K562 (cell line): ENCODE measurements at regions not wholly inside any gene's neighbourhood (a gene's known extent, or its start where the extent isn't known, plus 50 kb on each side); places are given as distances from the start of the nearest gene placed in this dataset.

ENCODE experiments used
- ATAC-seq: fragments of 200-7000 bp; cut with Tn5 transposase; 3 replicates; pipeline ENCODE4 v1.9.1; 2020; ENCODE audit warnings: moderate library complexity
- BruUV-seq: library from RNA; stranded (reverse); fragments of 400-500 nt; replicated peaks from 2 replicates; lab custom pipeline; 2021; lab: Mats Ljungman, UMichigan
- CTCF ChIA-PET: fragments of 300-600 bp; formaldehyde crosslinking; extraction: SDS; loops from one replicate; lab custom pipeline; 2021; ENCODE audit warnings: low intra/inter-chr PET ratio; lab: Yijun Ruan, JAX
- POLR2A ChIA-PET: fragments of 300-600, 350-650 bp; sonication (Branson Sonifier 250); formaldehyde crosslinking; extraction: SDS; loops from one replicate; lab custom pipeline; 2021; ENCODE audit warnings: antibody characterized with exemption, inconsistent platforms; lab: Yijun Ruan, JAX
- DNase-seq, 4 experiments: peaks; one replicate each; pipeline versions ENCODE4 v3.0.0 to v3.0.0-alpha.2; 2011 to 2018; ENCODE audit warnings: low spot score in 3 of 4, mixed read lengths in 3 of 4; ENCODE audit errors: extremely low read depth in 1 of 4
- FAIRE-seq: peaks from 2 replicates; lab custom pipeline; 2011; peaks lifted over from hg19 to GRCh38; lab: Jason Lieb, UNC
- H2AFZ ChIP-seq: 2 replicates; pipeline ENCODE4 v1.6.0; 2011; ENCODE audit warnings: low read depth, low read length, control low read depth, inconsistent platforms
- H3K27ac ChIP-seq: fragments of 200-600 bp; 3 replicates; pipeline ENCODE4 v1.8.0; 2011; ENCODE audit warnings: low read depth, mild to moderate bottlenecking, control low read depth, inconsistent platforms, low read length, moderate library complexity, mixed read lengths; ENCODE audit errors: extremely low read depth
- H3K27me3 ChIP-seq, 2 experiments: fragments of 300-600 bp in 1 of 2; 2 replicates in 1 of 2; 3 replicates in 1 of 2; pipeline versions ENCODE4 v1.6.0 to v1.8.0; 2011; ENCODE audit warnings: inconsistent platforms in 2 of 2, low read length in 2 of 2, mild to moderate bottlenecking in 1 of 2, mixed read lengths in 1 of 2, moderate library complexity in 1 of 2; ENCODE audit not compliant: control insufficient read depth in 2 of 2, insufficient read depth in 2 of 2
- H3K36me3 ChIP-seq: fragments of 300-600 bp; 3 replicates; pipeline ENCODE4 v1.8.0; 2011; ENCODE audit warnings: mild to moderate bottlenecking, low read length, inconsistent platforms; ENCODE audit not compliant: control insufficient read depth, insufficient read depth
- H3K4me1 ChIP-seq, 2 experiments: fragments of 200-600 bp in 1 of 2; replicated peaks in 1 of 2; 2 replicates in 1 of 2; 3 replicates in 1 of 2; pipeline versions ENCODE4 v1.5.1 to v1.8.0; 2011; ENCODE audit warnings: inconsistent platforms in 2 of 2, low read length in 2 of 2, mild to moderate bottlenecking in 1 of 2, mixed read lengths in 1 of 2, moderate library complexity in 1 of 2; ENCODE audit not compliant: control insufficient read depth in 2 of 2, insufficient read depth in 2 of 2
- H3K4me2 ChIP-seq: 2 replicates; pipeline ENCODE4 v1.6.1; 2011; ENCODE audit warnings: low read length, control low read depth, inconsistent platforms, mixed read lengths; ENCODE audit not compliant: insufficient read depth
- H3K4me3 ChIP-seq: fragments of 200-600 bp; sonication (generic), shearing (Covaris generic); 2 replicates; pipeline ENCODE4 v1.5.1; 2016; ENCODE audit warnings: control low read depth, inconsistent platforms
- H3K79me2 ChIP-seq: fragments of 200-600 bp; 3 replicates; pipeline ENCODE4 v1.8.0; 2011; ENCODE audit warnings: low read length, inconsistent platforms; ENCODE audit not compliant: control insufficient read depth, insufficient read depth
- H3K9ac ChIP-seq, 2 experiments: 2 replicates each; pipeline versions ENCODE4 v1.6.0 to v1.6.1; 2011; ENCODE audit warnings: low read depth in 2 of 2, low read length in 2 of 2, control low read depth in 1 of 2, inconsistent platforms in 1 of 2, mild to moderate bottlenecking in 1 of 2, mixed read lengths in 1 of 2; ENCODE audit not compliant: insufficient read depth in 1 of 2
- H3K9me1 ChIP-seq: one replicate; pipeline ENCODE4 v1.6.0; 2011; ENCODE audit warnings: inconsistent platforms, mild to moderate bottlenecking, low read length, moderate library complexity; ENCODE audit not compliant: control insufficient read depth, insufficient read depth
- H3K9me3 ChIP-seq: replicated peaks from 2 replicates; pipeline ENCODE4 v1.5.1; 2011; ENCODE audit warnings: low read depth, low read length, inconsistent platforms; ENCODE audit not compliant: control insufficient read depth, insufficient read depth
- H4K20me1 ChIP-seq: replicated peaks from 2 replicates; pipeline ENCODE4 v1.6.1; 2011; ENCODE audit warnings: low read length, inconsistent platforms, mixed read lengths; ENCODE audit not compliant: control insufficient read depth, insufficient read depth
- CBFA2T3 ChIP-seq: fragments of 450-650 bp; IDR thresholded peaks from 2 replicates; pipeline ENCODE4 v1.6.1; 2017
- DNMT1 ChIP-seq: fragments of 450-650 bp; IDR thresholded peaks from 2 replicates; pipeline ENCODE4 v1.6.1; 2016; ENCODE audit warnings: antibody characterized with exemption, mild to moderate bottlenecking
- FOXJ3 ChIP-seq: sonication (generic); formaldehyde crosslinking; IDR thresholded peaks from 2 replicates; pipeline ENCODE4 v1.4.0; 2020; ENCODE audit warnings: mild to moderate bottlenecking, missing genetic modification reagents
- HOXB6 ChIP-seq: fragments of 250-450 bp; sonication (Bioruptor Pico); IDR thresholded peaks from 2 replicates; pipeline ENCODE4 v1.5.1; 2022; ENCODE audit warnings: mild to moderate bottlenecking, borderline replicate concordance
- KLF13 ChIP-seq: fragments of 450-650 bp; IDR thresholded peaks from 2 replicates; pipeline ENCODE4 v1.6.1; 2016; ENCODE audit warnings: missing genetic modification characterization, low read depth, mild to moderate bottlenecking, missing compliant biosample characterization, moderate library complexity, borderline replicate concordance
- MCM5 ChIP-seq: fragments of 450-650 bp; IDR thresholded peaks from 2 replicates; pipeline ENCODE4 v1.6.1; 2016; ENCODE audit warnings: low read depth
- MTF1 ChIP-seq: fragments of 250-450 bp; sonication (Bioruptor Pico); IDR thresholded peaks from 2 replicates; pipeline ENCODE4 v1.9.0; 2021; ENCODE audit warnings: moderate library complexity, mild to moderate bottlenecking, inconsistent platforms, borderline replicate concordance
- SETDB1 ChIP-seq: IDR thresholded peaks from one replicate; pipeline ENCODE4 v1.6.1; 2012; ENCODE audit warnings: low read length, control low read depth, inconsistent platforms
- TCF7 ChIP-seq: sonication (generic); IDR thresholded peaks from 2 replicates; pipeline ENCODE4 v1.6.1; 2016; ENCODE audit warnings: antibody characterized with exemption, borderline replicate concordance
- TRIM24 ChIP-seq, 2 experiments: fragments of 450-650 bp; IDR thresholded peaks; 2 replicates each; pipeline ENCODE4 v1.6.1; 2016
- TRIM28 ChIP-seq: fragments of 450-650 bp; IDR thresholded peaks from 2 replicates; pipeline ENCODE4 v1.6.1; 2017
- ZNF589 ChIP-seq: fragments of 200-800 bp; sonication (Bioruptor generic); IDR thresholded peaks from 2 replicates; pipeline ENCODE4 v1.6.1; 2016; ENCODE audit warnings: low read depth, missing genetic modification characterization, missing compliant biosample characterization
- WGBS: fragments of 100-300 bp; shearing (Covaris generic); methylation state at CpG from one replicate; pipeline ENCODE4 v1.1.6; 2016; ENCODE audit warnings: low coverage, mixed read lengths; ENCODE audit not compliant: insufficient coverage; ENCODE audit errors: missing lambda C conversion rate; 5-methylcytosine and 5-hydroxymethylcytosine counted together
- in situ Hi-C: fragments of 300-500 bp; cut with MboI; formaldehyde crosslinking; loops from 4 replicates; pipeline ENCODE4 v1.15.0; 2018; ENCODE audit warnings: inconsistent platforms, mixed read lengths
- intact Hi-C: fragments of 100-400 bp; cut with micrococcal nuclease; formaldehyde crosslinking; loops from 2 replicates; pipeline ENCODE4 v1.14.2; 2022
- TF ChIP-seq, protein P1 (sequence below): fragments of 250-450 bp; sonication (Bioruptor Pico); IDR thresholded peaks from 2 replicates; pipeline ENCODE4 v1.8.0; 2022; ENCODE audit warnings: moderate library complexity, mild to moderate bottlenecking, inconsistent platforms
- TF ChIP-seq, protein P2 (sequence below): fragments of 250-450 bp; sonication (Bioruptor Pico); IDR thresholded peaks from 2 replicates; pipeline ENCODE4 v1.9.0; 2021; ENCODE audit warnings: mild to moderate bottlenecking, inconsistent platforms
- TF ChIP-seq, protein P3 (sequence below): fragments of 250-450 bp; sonication (Bioruptor Pico); IDR thresholded peaks from 2 replicates; pipeline ENCODE4 v1.5.0; 2021

DNA sequence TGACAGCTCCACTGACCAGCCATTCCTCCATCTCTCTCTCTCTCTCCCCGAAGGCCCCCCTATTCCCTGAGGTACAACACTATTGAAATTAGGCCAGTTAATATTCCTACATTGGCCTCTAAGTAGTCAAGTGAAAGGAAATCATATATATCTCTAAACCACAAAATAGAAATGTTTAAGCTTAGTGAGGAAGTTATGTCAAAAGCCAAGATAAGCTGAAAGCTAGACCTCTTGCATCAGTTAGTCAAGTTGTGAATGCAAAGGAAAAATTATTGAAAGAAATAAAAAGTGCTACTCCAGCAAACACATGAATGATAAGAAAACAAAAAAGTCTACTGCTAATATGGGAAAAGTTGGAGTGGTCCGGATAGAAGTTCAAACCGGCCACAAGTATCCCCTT, 301.3 kb upstream of the RBMS1 start:
- POLR2A ChIA-PET = interaction anchor here (0.7 kb wide), 1 partner anchor 191 kb away, joined by 3 read pairs; no protein-coding TSS in a partner anchor
- BruUV-seq = no TSS peak
- no peaks in the 10 kb centered on the region for H4K20me1 ChIP-seq
- no peak overlapping the region for H3K27ac ChIP-seq
- H3K4me3 ChIP-seq = no peak overlapping the region
- no peak for FAIRE-seq
- no peak for ATAC-seq
- H3K4me1 ChIP-seq = no peaks in the 10 kb centered on the region
- CTCF ChIA-PET = no interaction called here
- in situ Hi-C loops (no loop called here), intact Hi-C loops (no loop called here)
- 0% methylated on average over 3 of the region's 3 CpGs for WGBS
- no peak overlapping the region for H2AFZ ChIP-seq
- H3K79me2 ChIP-seq = no peaks in the 10 kb centered on the region
- no peaks in the 10 kb centered on the region for H3K27me3 ChIP-seq
- no peak overlapping the region for H3K4me2 ChIP-seq
- no peaks in the 10 kb centered on the region for H3K9me1 ChIP-seq
- DNase-seq = no peak
- no peak overlapping the region for H3K9ac ChIP-seq
- H3K36me3 ChIP-seq = no peaks in the 10 kb centered on the region
- no peaks in the 10 kb centered on the region; the same call in 1 of the 2 replicates for H3K9me3 ChIP-seq
- TF ChIP-seq MTF1 (CRISPR knock-in tag) (no peak), ZNF589 (no peak), FOXJ3 (no peak), MCM5 (no peak), SETDB1 (no peak), HOXB6 (CRISPR knock-in tag) (no peak), CBFA2T3 (no peak), TCF7 (no peak), KLF13 (tag) (no peak), TRIM28 (no peak), DNMT1 (no peak), TRIM24 (IDR thresholded peaks at IDR 0.05) (no peak)
- TF ChIP-seq, protein P1, sequence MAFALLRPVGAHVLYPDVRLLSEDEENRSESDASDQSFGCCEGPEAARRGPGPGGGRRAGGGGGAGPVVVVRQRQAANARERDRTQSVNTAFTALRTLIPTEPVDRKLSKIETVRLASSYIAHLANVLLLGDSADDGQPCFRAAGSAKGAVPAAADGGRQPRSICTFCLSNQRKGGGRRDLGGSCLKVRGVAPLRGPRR (CRISPR knock-in tag) = no peak
- TF ChIP-seq, protein P2, sequence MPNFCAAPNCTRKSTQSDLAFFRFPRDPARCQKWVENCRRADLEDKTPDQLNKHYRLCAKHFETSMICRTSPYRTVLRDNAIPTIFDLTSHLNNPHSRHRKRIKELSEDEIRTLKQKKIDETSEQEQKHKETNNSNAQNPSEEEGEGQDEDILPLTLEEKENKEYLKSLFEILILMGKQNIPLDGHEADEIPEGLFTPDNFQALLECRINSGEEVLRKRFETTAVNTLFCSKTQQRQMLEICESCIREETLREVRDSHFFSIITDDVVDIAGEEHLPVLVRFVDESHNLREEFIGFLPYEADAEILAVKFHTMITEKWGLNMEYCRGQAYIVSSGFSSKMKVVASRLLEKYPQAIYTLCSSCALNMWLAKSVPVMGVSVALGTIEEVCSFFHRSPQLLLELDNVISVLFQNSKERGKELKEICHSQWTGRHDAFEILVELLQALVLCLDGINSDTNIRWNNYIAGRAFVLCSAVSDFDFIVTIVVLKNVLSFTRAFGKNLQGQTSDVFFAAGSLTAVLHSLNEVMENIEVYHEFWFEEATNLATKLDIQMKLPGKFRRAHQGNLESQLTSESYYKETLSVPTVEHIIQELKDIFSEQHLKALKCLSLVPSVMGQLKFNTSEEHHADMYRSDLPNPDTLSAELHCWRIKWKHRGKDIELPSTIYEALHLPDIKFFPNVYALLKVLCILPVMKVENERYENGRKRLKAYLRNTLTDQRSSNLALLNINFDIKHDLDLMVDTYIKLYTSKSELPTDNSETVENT (CRISPR knock-in tag) = no peak
- TF ChIP-seq, protein P3, sequence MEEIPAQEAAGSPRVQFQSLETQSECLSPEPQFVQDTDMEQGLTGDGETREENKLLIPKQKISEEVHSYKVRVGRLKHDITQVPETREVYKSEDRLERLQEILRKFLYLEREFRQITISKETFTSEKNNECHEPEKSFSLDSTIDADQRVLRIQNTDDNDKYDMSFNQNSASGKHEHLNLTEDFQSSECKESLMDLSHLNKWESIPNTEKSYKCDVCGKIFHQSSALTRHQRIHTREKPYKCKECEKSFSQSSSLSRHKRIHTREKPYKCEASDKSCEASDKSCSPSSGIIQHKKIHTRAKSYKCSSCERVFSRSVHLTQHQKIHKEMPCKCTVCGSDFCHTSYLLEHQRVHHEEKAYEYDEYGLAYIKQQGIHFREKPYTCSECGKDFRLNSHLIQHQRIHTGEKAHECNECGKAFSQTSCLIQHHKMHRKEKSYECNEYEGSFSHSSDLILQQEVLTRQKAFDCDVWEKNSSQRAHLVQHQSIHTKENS (CRISPR knock-in tag) = no peak
